Heart left ventricle (tissue), 13 donors: ENCODE measurements at regions not wholly inside any gene's neighbourhood (a gene's known extent, or its start where the extent isn't known, plus 50 kb on each side); places are given as distances from the start of the nearest gene placed in this dataset.

Experiments
- POLR2A ChIP-seq, 2 donors: fragments of 450-650 bp; IDR thresholded peaks; one replicate each; pipeline ENCODE4 v1.6.1; 2017; ENCODE audit warnings: antibody characterized with exemption in 2 of 2, mild to moderate bottlenecking in 2 of 2, moderate library complexity in 2 of 2
- TF ChIP-seq, protein P1 (sequence below), 12 donors: fragments of 200-600 bp; sonication (generic) in 4 of 12; IDR thresholded peaks; one replicate each; pipeline versions ENCODE4 v1.5.0 to v1.8.0; 2018 to 2022; ENCODE audit warnings: antibody characterized with exemption in 12 of 12, mild to moderate bottlenecking in 5 of 12
- donor health status: ischemic (EF 13 %, LVEDD 7.1; RV severe dilation, severe dysfunction).
- donor health status: DM: no; HTN: yes; CAD: no.
- donor health status: DM: no; HTN: no; CAD: no.
- donor health status: ischemic (EF 25% LVEDD 6.9; RV normal size, moderate dysfunction).
- donor health status: ischemic (EF 25% LVEDD 5.7; RV mildly dilated, moderate dysfunction).
- donor health status: ischemic (EF 35%, LVEDD 5.7; RV mildly dilated, moderate dysfunction).
- donor health status: nonischemic (EF 11% LVEDD 7.7; RV severe dilation, severe dysfunction).
- donor health status: DM: yes; HTN: yes; CAD: no.
- donor health status: PGD.
- donor health status: ischemic (EF 29% LVEDD 5.4; RV normal size, mild dysfunction).
- donor health status: nonischemic (EF 23%, LVEDD 6.1; RV moderate dilation, normal function).

DNA sequence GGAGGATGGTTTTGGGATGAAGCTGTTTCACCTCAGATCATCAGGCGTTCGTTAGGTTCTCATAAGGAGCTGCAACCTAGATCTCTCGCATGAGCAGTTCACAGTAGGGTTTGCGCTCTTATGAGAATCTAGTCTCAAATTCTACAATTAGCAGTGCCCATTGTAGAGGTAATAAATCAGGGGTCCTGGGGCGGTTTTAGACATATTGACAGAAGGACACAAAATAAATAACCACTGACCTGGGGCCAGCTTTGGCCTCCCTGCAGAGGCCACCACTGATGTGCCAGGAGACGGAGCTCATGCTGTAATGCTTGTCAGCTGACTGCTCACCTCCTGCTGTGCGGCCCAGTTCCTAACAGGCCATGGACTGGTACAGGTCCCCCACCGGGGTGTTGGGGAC lies 67.6 kb upstream of the SPATA31D4 start:
- TF ChIP-seq, protein P1, sequence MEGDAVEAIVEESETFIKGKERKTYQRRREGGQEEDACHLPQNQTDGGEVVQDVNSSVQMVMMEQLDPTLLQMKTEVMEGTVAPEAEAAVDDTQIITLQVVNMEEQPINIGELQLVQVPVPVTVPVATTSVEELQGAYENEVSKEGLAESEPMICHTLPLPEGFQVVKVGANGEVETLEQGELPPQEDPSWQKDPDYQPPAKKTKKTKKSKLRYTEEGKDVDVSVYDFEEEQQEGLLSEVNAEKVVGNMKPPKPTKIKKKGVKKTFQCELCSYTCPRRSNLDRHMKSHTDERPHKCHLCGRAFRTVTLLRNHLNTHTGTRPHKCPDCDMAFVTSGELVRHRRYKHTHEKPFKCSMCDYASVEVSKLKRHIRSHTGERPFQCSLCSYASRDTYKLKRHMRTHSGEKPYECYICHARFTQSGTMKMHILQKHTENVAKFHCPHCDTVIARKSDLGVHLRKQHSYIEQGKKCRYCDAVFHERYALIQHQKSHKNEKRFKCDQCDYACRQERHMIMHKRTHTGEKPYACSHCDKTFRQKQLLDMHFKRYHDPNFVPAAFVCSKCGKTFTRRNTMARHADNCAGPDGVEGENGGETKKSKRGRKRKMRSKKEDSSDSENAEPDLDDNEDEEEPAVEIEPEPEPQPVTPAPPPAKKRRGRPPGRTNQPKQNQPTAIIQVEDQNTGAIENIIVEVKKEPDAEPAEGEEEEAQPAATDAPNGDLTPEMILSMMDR (IDR thresholded peaks at IDR 0.05): no peak
- no peak for TF ChIP-seq POLR2A (IDR thresholded peaks at IDR 0.05)
